DOHH2 (cell line): ENCODE measurements at regions not wholly inside any gene's neighbourhood (a gene's known extent, or its start where the extent isn't known, plus 50 kb on each side); places are given as distances from the start of the nearest gene placed in this dataset.

Experiments
- H3F3A ChIP-seq: fragments of 200-600 bp; sonication (generic), shearing (Covaris generic); 2 replicates; pipeline ENCODE4 v1.6.0; 2016; ENCODE audit warnings: antibody characterized with exemption, mild to moderate bottlenecking; ENCODE audit not compliant: control insufficient read depth, insufficient read depth
- H3K27ac ChIP-seq: fragments of 200-600 bp; sonication (generic); 2 replicates; pipeline ENCODE4 v1.5.1; 2014; ENCODE audit warnings: low read depth, mild to moderate bottlenecking, low read length, moderate library complexity
- H3K27me3 ChIP-seq: fragments of 200-600 bp; sonication (generic); 2 replicates; pipeline ENCODE4 v1.6.1; 2014; ENCODE audit warnings: mild to moderate bottlenecking, low read length, mixed read lengths; ENCODE audit not compliant: control insufficient read depth
- H3K36me3 ChIP-seq: fragments of 200-600 bp; sonication (generic); 2 replicates; pipeline ENCODE4 v1.6.1; 2014; ENCODE audit warnings: mild to moderate bottlenecking, low read length, moderate library complexity, mixed read lengths; ENCODE audit not compliant: control insufficient read depth
- H3K4me1 ChIP-seq: fragments of 200-600 bp; sonication (generic); 2 replicates; pipeline ENCODE4 v1.6.1; 2014; ENCODE audit warnings: mild to moderate bottlenecking, low read length, mixed read lengths; ENCODE audit not compliant: control insufficient read depth
- H3K4me2 ChIP-seq: fragments of 200-600 bp; sonication (generic); 2 replicates; pipeline ENCODE4 v1.6.0; 2014; ENCODE audit warnings: mild to moderate bottlenecking, low read length, moderate library complexity
- H3K4me3 ChIP-seq: fragments of 200-600 bp; sonication (generic); 2 replicates; pipeline ENCODE4 v1.5.1; 2014; ENCODE audit warnings: mild to moderate bottlenecking, low read length, mixed read lengths
- H3K79me2 ChIP-seq: fragments of 200-600 bp; sonication (generic); 2 replicates; pipeline ENCODE4 v1.6.1; 2014; ENCODE audit warnings: mild to moderate bottlenecking, low read length, mixed read lengths; ENCODE audit not compliant: control insufficient read depth
- H3K9me2 ChIP-seq: fragments of 200-600 bp; sonication (generic); replicated peaks from 2 replicates; pipeline ENCODE4 v1.6.1; 2014; ENCODE audit warnings: mild to moderate bottlenecking, low read length, mixed read lengths; ENCODE audit not compliant: control insufficient read depth
- H3K9me3 ChIP-seq: fragments of 200-600 bp; sonication (generic); 2 replicates; pipeline ENCODE4 v1.6.1; 2014; ENCODE audit warnings: antibody characterized with exemption, low read length, mixed read lengths; ENCODE audit not compliant: control insufficient read depth, insufficient read depth
- H4K20me1 ChIP-seq: fragments of 200-600 bp; sonication (generic); 2 replicates; pipeline ENCODE4 v1.6.0; 2014; ENCODE audit warnings: low read depth, mild to moderate bottlenecking, antibody characterized with exemption, low read length, moderate library complexity; ENCODE audit not compliant: control insufficient read depth, insufficient read depth
- CTCF ChIP-seq: fragments of 200-600 bp; sonication (generic); IDR thresholded peaks from one replicate; pipeline ENCODE4 v1.5.1; 2014; ENCODE audit warnings: antibody characterized with exemption, mild to moderate bottlenecking, low read depth, low read length; ENCODE audit not compliant: poor library complexity, severe bottlenecking
- EZH2phosphoT487 ChIP-seq: fragments of 200-600 bp; sonication (generic); IDR thresholded peaks from 2 replicates; pipeline ENCODE4 v1.6.1; 2017; ENCODE audit warnings: borderline replicate concordance, mild to moderate bottlenecking, antibody characterized with exemption, low read length, moderate library complexity, mixed read lengths

GRCh38 chr6:158257425-158257759 lies 54.9 kb upstream of the TULP4 start:
- Histone ChIP-seq H3K27ac (no peak overlapping the region), H3K27me3 (no peaks in the 10 kb centered on the region), H3K9me2 (no peaks in the 10 kb centered on the region), H3K4me1 (no peaks in the 10 kb centered on the region), H3F3A (no peaks in the 10 kb centered on the region), H3K9me3 (no peaks in the 10 kb centered on the region), H3K4me2 (no peak overlapping the region), H4K20me1 (no peaks in the 10 kb centered on the region), H3K4me3 (no peak overlapping the region), H3K36me3 (peaks cover 6% of the 10 kb centered on the region; the same call in 1 of the 2 replicates), H3K79me2 (peaks cover 91% of the 10 kb centered on the region)
- no peak for TF ChIP-seq EZH2phosphoT487
- TF ChIP-seq CTCF = no peak

GRCh38 chr6:158257781-158258180 lies 54.5 kb upstream of the TULP4 start:
- TF ChIP-seq EZH2phosphoT487 = no peak
- no peak for TF ChIP-seq CTCF
- Histone ChIP-seq H3K36me3 (peaks cover 6% of the 10 kb centered on the region; the same call in 1 of the 2 replicates), H3F3A (no peaks in the 10 kb centered on the region), H3K9me3 (no peaks in the 10 kb centered on the region), H3K4me1 (no peaks in the 10 kb centered on the region), H3K4me2 (no peak overlapping the region), H3K9me2 (no peaks in the 10 kb centered on the region), H3K79me2 (peaks cover 91% of the 10 kb centered on the region), H3K27ac (no peak overlapping the region), H4K20me1 (no peaks in the 10 kb centered on the region), H3K27me3 (no peaks in the 10 kb centered on the region), H3K4me3 (no peak overlapping the region)

- Histone ChIP-seq H3K4me2 (no peak overlapping the region), H4K20me1 (no peaks in the 10 kb centered on the region), H3K27ac (no peak overlapping the region), H3K36me3 (peaks cover 6% of the 10 kb centered on the region; the same call in 1 of the 2 replicates), H3F3A (no peaks in the 10 kb centered on the region), H3K4me3 (no peak overlapping the region), H3K9me3 (no peaks in the 10 kb centered on the region), H3K9me2 (no peaks in the 10 kb centered on the region), H3K27me3 (no peaks in the 10 kb centered on the region), H3K79me2 (peaks cover 88% of the 10 kb centered on the region), H3K4me1 (no peaks in the 10 kb centered on the region)
- no peak for TF ChIP-seq EZH2phosphoT487
- TF ChIP-seq CTCF = no peak
Measured at GRCh38 chr6:158259136-158259535, 53.1 kb upstream of the TULP4 start.

GRCh38 chr6:158259845-158260244 lies 52.4 kb upstream of the TULP4 start:
- no peak overlapping the region for H3K27ac ChIP-seq
- peaks cover 89% of the 10 kb centered on the region for H3K79me2 ChIP-seq
- no peaks in the 10 kb centered on the region for H3K4me1 ChIP-seq
- H4K20me1 ChIP-seq = no peaks in the 10 kb centered on the region
- no peak overlapping the region for H3K4me3 ChIP-seq
- no peaks in the 10 kb centered on the region for H3F3A ChIP-seq
- no peak for TF ChIP-seq CTCF
- no peak for TF ChIP-seq EZH2phosphoT487
- no peak overlapping the region for H3K4me2 ChIP-seq
- no peaks in the 10 kb centered on the region for H3K27me3 ChIP-seq
- H3K36me3 ChIP-seq = peaks cover 6% of the 10 kb centered on the region; the same call in 1 of the 2 replicates
- no peaks in the 10 kb centered on the region for H3K9me2 ChIP-seq
- H3K9me3 ChIP-seq = no peaks in the 10 kb centered on the region
